IPS DF 6.9 (cell line): ENCODE measurements at regions not wholly inside any gene's neighbourhood (a gene's known extent, or its start where the extent isn't known, plus 50 kb on each side); places are given as distances from the start of the nearest gene placed in this dataset.
A peak's percentile ranks its signal among the peaks of the same experiment; 100 is the strongest.

Experiments used
- DNase-seq: peaks from one replicate; pipeline ENCODE4 v3.0.0-alpha.2; 2013; ENCODE audit warnings: low read depth, low spot score
- H3K27ac ChIP-seq: one replicate; pipeline ENCODE4 v1.5.1; 2013; ENCODE audit warnings: low read length, control low read depth
- H3K27me3 ChIP-seq: 2 replicates; pipeline ENCODE4 v1.6.1; 2013; ENCODE audit warnings: mild to moderate bottlenecking, low read length; ENCODE audit not compliant: control insufficient read depth, insufficient read depth
- H3K36me3 ChIP-seq: 2 replicates; pipeline ENCODE4 v1.6.1; 2013; ENCODE audit warnings: low read length; ENCODE audit not compliant: control insufficient read depth, insufficient read depth
- H3K4me1 ChIP-seq: 2 replicates; pipeline ENCODE4 v1.6.1; 2013; ENCODE audit warnings: low read length; ENCODE audit not compliant: control insufficient read depth, insufficient read depth
- H3K4me3 ChIP-seq: 2 replicates; pipeline ENCODE4 v1.5.1; 2013; ENCODE audit warnings: mild to moderate bottlenecking, low read length
- H3K9me3 ChIP-seq: 2 replicates; pipeline ENCODE4 v1.6.1; 2013; ENCODE audit warnings: low read length, inconsistent platforms; ENCODE audit not compliant: control insufficient read depth, insufficient read depth
- WGBS: extraction: QIAGEN DNeasy Blood & Tissue Kit; methylation state at CpG from one replicate; pipeline ENCODE4 v1.1.7; 2013; ENCODE audit warnings: mixed read lengths, missing lambda C conversion rate; ENCODE audit not compliant: insufficient read length, insufficient coverage; 5-methylcytosine and 5-hydroxymethylcytosine counted together

DNA sequence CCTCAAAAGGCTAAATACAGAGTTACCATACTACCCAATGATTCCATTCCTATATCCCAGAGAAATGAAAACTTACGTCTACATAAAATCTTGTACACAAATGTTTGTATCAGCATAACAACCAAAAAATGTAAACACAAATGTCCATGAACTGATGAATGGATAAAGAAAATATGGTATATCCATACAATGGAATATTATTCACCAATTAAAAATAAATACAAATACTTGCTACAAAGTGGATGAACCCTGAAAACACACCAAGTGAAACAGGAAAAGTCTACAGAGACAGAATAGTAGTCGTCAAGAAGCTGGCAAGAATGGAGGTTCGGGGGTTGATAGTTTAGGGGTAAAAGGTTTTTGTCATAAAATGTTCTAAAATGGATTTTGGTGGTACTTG is 54.0 kb upstream of the ANKRD28 start:
- no peaks in the 10 kb centered on the region for H3K27me3 ChIP-seq
- H3K27ac ChIP-seq: no peak overlapping the region
- no peaks in the 10 kb centered on the region for H3K9me3 ChIP-seq
- no peaks in the 10 kb centered on the region for H3K36me3 ChIP-seq
- WGBS: 100% methylated on average over 2 of the region's 3 CpGs
- no peaks in the 10 kb centered on the region for H3K4me1 ChIP-seq
- no peak overlapping the region for H3K4me3 ChIP-seq
- DNase-seq: no peak

DNA sequence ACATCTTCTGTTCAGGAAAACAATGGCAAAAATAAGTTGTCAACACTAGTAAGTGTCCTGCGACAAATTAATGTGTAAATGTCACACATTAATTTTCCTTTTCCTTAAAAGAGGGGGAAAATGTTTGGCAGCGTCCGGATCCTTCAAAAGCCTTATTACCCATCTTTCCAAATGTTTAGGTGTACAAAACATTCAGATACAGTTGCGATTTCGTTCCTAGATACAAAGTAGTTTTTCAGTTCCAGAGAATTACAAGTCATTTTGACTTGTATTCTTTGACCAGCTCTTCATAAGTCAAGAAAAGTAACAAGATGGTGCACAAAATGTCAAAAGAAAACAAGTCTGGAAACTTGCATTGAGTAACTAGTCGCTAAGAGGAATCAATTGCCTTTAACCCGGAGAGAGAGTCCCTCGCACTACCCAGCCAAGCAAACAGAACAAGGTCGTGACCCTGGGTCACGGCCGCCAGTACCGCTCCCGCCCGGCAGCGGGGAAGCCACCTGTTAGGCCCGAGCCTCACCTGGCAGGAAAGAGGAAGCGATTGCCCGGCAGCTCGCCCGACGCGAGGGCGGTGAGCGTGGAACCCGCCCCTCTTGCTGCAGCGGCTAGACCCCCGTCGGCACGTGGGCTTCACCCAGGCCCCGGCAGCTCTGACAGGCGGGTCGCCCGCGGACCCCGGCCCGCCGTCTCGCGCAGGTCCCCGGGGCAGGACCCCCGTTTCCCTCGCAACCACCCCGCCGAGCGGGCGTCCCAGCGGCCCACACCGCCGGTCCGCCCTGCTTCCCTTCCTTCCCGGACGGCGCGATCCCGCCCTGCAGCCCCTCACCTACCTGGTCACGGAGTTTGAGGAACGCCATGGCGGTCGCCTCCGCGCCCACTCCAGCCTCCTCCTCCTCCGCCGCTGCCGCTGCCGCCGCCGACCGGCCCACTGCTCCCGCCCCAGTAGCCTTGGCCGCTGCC is 61.0 kb upstream of the ANKRD28 start:
- no CpG with 5 or more reads among the region's 70 CpGs for WGBS
- Histone ChIP-seq H3K27me3 (no peaks in the 10 kb centered on the region), H3K4me1 (no peaks in the 10 kb centered on the region), H3K4me3 (peak overlapping the region; percentile 93), H3K9me3 (no peaks in the 10 kb centered on the region), H3K27ac (no peak overlapping the region), H3K36me3 (no peaks in the 10 kb centered on the region)
- DNase-seq: no peak

DNA sequence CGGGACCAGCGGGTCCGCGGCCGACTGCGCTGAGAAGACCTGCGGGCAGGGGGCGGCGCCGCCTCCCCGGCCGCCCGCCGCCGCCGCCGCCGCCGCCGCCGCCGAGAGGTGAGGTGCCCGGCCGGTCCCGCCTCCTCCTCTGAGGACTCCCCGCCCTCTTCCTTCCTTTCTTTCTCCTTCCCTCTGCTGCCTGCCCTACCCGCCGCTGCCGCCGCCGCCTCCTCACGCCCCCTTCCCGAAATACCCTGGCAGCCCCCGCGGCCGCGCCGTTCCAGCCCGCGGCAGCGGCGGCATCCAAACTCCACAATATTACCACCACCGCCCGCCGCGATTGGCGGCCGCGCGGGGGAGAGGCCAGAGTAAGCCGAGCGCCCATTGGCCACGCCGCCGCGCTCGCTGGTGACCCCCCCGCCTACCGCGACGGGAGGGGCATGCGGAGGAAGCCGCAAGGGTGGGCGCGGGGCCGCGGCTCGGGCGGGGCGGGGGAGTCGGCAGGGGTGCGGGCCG is 61.8 kb upstream of the ANKRD28 start:
- Histone ChIP-seq H3K9me3 (no peaks in the 10 kb centered on the region), H3K4me3 (peak overlapping the region; percentile 93), H3K27me3 (no peaks in the 10 kb centered on the region), H3K4me1 (no peaks in the 10 kb centered on the region), H3K27ac (no peak overlapping the region), H3K36me3 (no peaks in the 10 kb centered on the region)
- no peak for DNase-seq
- WGBS: no CpG with 5 or more reads among the region's 73 CpGs

DNA sequence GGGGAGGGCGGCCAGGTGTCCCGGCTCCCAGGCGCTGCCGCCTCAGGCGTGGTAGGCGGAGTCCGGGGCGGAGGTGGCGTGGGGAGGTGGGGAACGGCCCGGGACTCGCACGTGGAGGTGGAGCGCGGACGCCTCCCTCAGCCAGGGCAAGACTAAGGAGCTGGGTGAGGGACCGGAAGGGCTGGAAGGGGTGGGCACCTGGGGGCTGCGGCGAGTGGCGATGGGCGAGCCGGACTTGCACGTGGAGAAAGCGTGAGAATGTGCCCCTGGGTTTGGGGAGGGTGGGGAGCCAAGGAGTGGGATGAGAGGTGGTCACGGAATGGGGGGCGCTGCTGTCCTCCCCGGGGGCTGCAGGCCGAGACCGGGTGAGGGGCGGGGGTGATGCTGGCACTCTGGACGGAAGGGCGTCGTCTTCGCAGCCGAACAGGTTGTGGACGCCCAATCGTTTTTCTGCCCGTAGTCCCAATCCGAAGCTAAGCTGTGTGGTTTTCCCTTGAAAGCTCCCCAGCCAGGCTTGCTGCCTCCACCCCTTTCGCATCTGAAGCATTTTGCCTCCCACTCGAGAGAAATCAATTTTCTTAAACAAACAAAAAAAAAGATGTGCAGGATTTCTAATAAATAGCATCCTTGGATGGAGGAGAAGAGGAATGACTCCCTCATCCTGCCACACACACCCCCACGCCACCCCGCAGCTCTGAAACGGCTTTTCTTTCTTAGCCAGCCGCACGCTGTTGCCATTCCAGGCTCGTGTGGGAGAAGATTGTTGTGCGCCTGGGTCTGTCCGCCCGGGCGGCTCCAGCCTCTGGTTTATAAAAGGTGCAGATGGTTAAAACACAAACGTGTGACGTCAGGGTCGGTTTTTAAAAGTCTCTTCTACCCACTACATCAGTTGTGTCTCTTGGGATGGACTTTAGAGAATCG is 62.5 kb upstream of the ANKRD28 start:
- Histone ChIP-seq H3K27me3 (no peaks in the 10 kb centered on the region), H3K4me3 (peak overlapping the region; percentile 93; the same call in 1 of the 2 replicates), H3K36me3 (no peaks in the 10 kb centered on the region), H3K27ac (no peak overlapping the region), H3K4me1 (no peaks in the 10 kb centered on the region), H3K9me3 (no peaks in the 10 kb centered on the region)
- WGBS: no CpG with 5 or more reads among the region's 55 CpGs
- DNase-seq: no peak

DNA sequence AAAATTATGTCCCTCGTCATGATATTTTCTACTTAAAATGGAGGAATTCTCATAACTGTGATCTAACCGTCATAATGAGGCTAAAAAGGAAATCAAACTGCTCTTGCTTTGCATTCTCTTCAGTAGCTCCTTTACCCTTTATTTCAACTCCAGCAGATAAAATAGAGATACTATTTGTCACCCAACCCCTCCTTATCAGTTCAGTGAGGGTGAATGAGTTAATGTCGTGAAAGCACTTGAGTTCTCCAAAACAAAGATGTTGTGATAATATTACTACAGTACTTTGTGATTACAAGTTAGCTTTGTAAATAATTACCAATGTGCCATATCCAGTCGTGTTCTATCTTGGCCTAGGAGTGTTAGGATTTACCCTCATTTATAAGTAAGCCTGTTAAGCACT is 63.4 kb upstream of the ANKRD28 start:
- DNase-seq: no peak
- H3K9me3 ChIP-seq: no peaks in the 10 kb centered on the region
- H3K4me1 ChIP-seq: no peaks in the 10 kb centered on the region
- H3K36me3 ChIP-seq: no peaks in the 10 kb centered on the region
- H3K27ac ChIP-seq: no peak overlapping the region
- no peak overlapping the region for H3K4me3 ChIP-seq
- no peaks in the 10 kb centered on the region for H3K27me3 ChIP-seq
- WGBS: no CpG with 5 or more reads among the region's 4 CpGs

DNA sequence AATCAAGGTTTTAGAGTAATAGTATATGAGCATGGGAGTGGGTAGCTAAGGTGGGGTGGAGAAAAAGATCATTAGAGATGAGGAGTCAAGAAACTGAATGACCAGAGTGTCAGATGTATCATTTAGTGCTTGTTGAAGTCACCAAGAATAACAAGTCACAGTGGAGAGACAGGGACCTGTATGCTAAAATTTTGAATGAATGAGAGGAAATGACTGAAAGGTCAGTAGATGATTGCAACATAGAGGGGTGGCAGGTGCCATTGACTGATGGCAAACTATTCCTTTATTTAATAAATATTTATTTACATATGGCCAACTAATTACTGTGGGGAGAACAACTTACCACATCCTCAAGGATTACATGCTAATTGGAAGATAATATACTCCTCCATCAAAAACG is 75.0 kb upstream of the ANKRD28 start:
- Histone ChIP-seq H3K4me1 (no peaks in the 10 kb centered on the region), H3K27ac (no peak overlapping the region), H3K27me3 (no peaks in the 10 kb centered on the region), H3K9me3 (no peaks in the 10 kb centered on the region), H3K36me3 (0 out of 2 replicates have a peak, but pooled peaks cover under 1% of the 10 kb centered on the region), H3K4me3 (no peak overlapping the region)
- DNase-seq: no peak
- no CpG with 5 or more reads among the region's 1 CpG for WGBS

DNA sequence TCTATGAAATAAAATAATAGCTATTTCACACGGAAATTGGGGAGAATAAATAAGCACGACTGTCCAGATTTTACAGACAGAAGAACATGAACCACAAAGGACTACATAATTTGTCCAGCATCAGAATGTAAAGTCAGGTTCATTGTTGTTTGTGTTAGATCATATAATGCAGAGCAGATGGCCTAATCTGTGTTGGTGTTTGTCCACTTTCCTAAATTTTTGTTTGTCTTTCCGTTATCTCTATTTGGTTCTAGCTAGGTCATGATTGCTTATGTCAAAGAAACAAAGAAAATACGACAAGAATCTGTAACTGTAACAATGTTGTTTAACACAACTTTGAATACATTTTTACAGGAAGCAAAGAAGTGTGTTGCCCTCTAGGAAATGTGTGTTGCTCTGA is 75.6 kb upstream of the ANKRD28 start:
- DNase-seq: no peak
- Histone ChIP-seq H3K9me3 (no peaks in the 10 kb centered on the region), H3K27ac (no peak overlapping the region), H3K36me3 (0 out of 2 replicates have a peak, but pooled peaks cover 2% of the 10 kb centered on the region), H3K4me1 (no peaks in the 10 kb centered on the region), H3K27me3 (no peaks in the 10 kb centered on the region), H3K4me3 (no peak overlapping the region)
- no CpG with 5 or more reads among the region's 4 CpGs for WGBS

DNA sequence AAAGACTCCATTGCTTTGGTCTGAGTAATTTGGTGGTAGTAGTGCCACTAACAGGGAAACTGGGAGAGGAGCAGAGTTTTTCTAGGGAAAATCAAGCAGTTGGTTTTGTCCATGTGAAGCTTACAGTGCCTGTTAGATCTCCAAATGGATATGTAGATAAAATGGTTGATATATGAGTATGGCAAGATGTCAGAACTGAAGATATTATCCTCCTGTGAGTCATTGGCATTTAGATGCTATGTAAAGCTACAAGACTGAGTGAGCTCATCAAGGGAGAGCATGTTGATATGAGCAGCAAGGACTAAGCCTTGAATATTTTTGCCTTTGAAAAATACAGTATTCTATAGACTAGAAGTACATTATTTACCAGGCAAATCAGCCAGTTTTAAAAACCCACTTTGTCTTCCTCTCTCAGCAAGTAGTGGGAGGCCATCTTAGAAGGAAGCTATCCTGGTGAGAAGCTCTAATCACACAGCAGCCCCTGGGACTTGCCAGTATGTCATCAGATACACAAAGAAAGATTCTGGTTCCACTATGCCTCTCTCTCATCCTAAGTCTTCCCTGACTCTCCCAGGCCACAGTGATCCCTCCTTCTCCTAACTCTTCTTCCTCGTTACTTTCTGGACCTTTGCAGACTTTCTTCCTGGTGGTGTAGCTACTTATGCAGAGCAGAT is 77.4 kb upstream of the ANKRD28 start:
- no peak overlapping the region for H3K27ac ChIP-seq
- H3K36me3 ChIP-seq: 0 out of 2 replicates have a peak, but pooled peaks cover 2% of the 10 kb centered on the region
- H3K9me3 ChIP-seq: no peaks in the 10 kb centered on the region
- WGBS: no CpG with 5 or more reads among the region's 1 CpG
- no peak overlapping the region for H3K4me3 ChIP-seq
- no peaks in the 10 kb centered on the region for H3K27me3 ChIP-seq
- DNase-seq: no peak
- no peaks in the 10 kb centered on the region for H3K4me1 ChIP-seq

DNA sequence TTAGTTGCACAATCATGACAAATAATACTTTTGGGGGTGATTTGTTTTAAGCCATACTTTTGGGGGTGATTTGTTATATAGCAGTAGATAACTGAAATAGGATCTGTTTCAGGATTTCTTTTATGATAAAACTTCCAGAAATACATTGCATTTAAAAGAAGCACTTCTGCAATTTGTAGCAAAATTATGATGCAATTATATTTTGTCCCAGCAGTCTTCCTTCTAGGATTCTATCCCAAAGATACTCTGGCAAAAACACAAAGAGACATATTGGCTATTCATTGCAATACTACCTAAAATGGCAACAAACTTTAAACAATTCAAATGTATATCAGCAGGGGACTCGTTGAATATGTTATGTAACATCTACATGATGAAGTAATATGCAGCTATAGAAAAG is 78.9 kb upstream of the ANKRD28 start:
- no CpG with 5 or more reads among the region's 1 CpG for WGBS
- no peaks in the 10 kb centered on the region for H3K4me1 ChIP-seq
- H3K27me3 ChIP-seq: no peaks in the 10 kb centered on the region
- DNase-seq: no peak
- no peak overlapping the region for H3K27ac ChIP-seq
- H3K36me3 ChIP-seq: 0 out of 2 replicates have a peak, but pooled peaks cover 2% of the 10 kb centered on the region
- H3K4me3 ChIP-seq: no peak overlapping the region
- H3K9me3 ChIP-seq: no peaks in the 10 kb centered on the region

DNA sequence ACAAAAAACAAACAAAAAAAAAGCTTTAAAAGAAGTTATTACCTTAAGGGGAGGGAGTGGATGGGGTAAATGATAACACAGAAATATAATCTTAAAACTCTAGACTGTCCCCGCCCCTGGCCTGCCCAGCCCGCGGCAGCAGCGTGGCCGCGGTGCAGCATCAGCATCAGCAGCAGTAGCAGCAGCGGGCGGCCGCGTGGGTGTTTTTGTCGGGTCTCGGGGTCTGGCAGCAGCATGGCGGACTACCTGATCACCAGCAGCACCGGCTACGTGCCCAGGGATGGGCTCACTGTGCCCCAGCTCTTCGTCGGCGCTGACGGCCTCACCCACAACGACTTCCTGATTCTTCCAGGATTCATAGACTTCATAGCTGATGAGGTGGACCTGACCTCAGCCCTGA is 80.0 kb upstream of the ANKRD28 start:
- 0 out of 2 replicates have a peak, but pooled peaks cover 2% of the 10 kb centered on the region for H3K36me3 ChIP-seq
- DNase-seq: no peak
- WGBS: no CpG with 5 or more reads among the region's 20 CpGs
- H3K4me3 ChIP-seq: no peak overlapping the region
- no peaks in the 10 kb centered on the region for H3K4me1 ChIP-seq
- H3K27me3 ChIP-seq: no peaks in the 10 kb centered on the region
- H3K9me3 ChIP-seq: no peaks in the 10 kb centered on the region
- H3K27ac ChIP-seq: no peak overlapping the region
